Muscle of leg (tissue), 3 donors: ENCODE measurements at regions not wholly inside any gene's neighbourhood (a gene's known extent, or its start where the extent isn't known, plus 50 kb on each side); places are given as distances from the start of the nearest gene placed in this dataset.
"Not testable (repeated sequence)": the region's sequence is repeated elsewhere in the genome, so short reads cannot be mapped to it uniquely, and the experiment has no call there.

Experiments
- DNase-seq: peaks from one replicate; pipeline ENCODE4 v3.0.0; 2013
- H3K27ac ChIP-seq: one replicate; pipeline ENCODE4 v1.5.1; 2013; ENCODE audit warnings: mild to moderate bottlenecking, low read length, control low read depth
- H3K27me3 ChIP-seq: one replicate; pipeline ENCODE4 v1.6.1; 2013; ENCODE audit warnings: low read length; ENCODE audit not compliant: control insufficient read depth, insufficient read depth
- H3K36me3 ChIP-seq: one replicate; pipeline ENCODE4 v1.6.1; 2013; ENCODE audit warnings: low read length; ENCODE audit not compliant: control insufficient read depth, insufficient read depth
- H3K4me1 ChIP-seq: one replicate; pipeline ENCODE4 v1.6.1; 2013; ENCODE audit warnings: low read length; ENCODE audit not compliant: control insufficient read depth, insufficient read depth
- H3K4me3 ChIP-seq: one replicate; pipeline ENCODE4 v1.5.1; 2013; ENCODE audit warnings: low read length, control low read depth
- H3K9me3 ChIP-seq: replicated peaks from 2 replicates; pipeline ENCODE4 v1.6.1; 2013; ENCODE audit warnings: low read depth, low read length; ENCODE audit not compliant: control insufficient read depth
- WGBS: methylation state at CpG from one replicate; pipeline ENCODE4 v1.1.5; 2013; ENCODE audit warnings: missing lambda C conversion rate; ENCODE audit not compliant: insufficient coverage; 5-methylcytosine and 5-hydroxymethylcytosine counted together

DNA sequence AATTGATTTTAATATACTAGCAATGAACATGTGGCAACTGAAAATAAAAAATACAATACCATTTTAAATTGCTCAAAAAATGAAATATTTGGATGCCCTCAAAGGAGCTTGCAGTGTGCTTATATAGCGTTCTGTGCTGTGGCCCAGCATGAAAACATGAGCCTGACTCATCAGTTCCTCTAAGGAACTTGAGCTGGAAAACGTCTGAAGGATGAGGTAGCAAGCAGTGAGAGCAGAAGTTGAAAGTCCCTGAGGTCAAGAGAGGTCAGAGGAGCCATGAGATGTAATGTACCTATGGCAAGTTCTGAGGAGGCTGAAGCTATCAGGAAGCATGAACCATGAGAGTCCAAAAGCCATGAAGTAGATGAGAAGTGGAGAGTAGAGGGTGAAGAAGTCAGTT is 59.7 kb downstream of the HMGB3 start:
- Histone ChIP-seq H3K27ac (no peak overlapping the region), H3K36me3 (no peaks in the 10 kb centered on the region), H3K4me3 (no peak overlapping the region), H3K9me3 (no peaks in the 10 kb centered on the region), H3K4me1 (no peaks in the 10 kb centered on the region), H3K27me3 (peaks cover 6% of the 10 kb centered on the region)
- 53% methylated on average over 2 of the region's 2 CpGs for WGBS
- DNase-seq, result no peak

- H3K27me3 ChIP-seq, H3K27ac ChIP-seq, DNase-seq, H3K4me1 ChIP-seq, H3K36me3 ChIP-seq, H3K9me3 ChIP-seq, H3K4me3 ChIP-seq: not testable (repeated sequence)
- no CpG with 5 or more reads among the region's 3 CpGs for WGBS
Measured at GRCh38 chrX:151066373-151066772, 83.2 kb downstream of the HMGB3 start.

- Histone ChIP-seq H3K9me3 (no peaks in the 10 kb centered on the region), H3K27me3 (peaks cover 2% of the 10 kb centered on the region), H3K27ac (no peak overlapping the region), H3K4me1 (no peaks in the 10 kb centered on the region), H3K36me3 (no peaks in the 10 kb centered on the region), H3K4me3 (no peak overlapping the region)
- 87% methylated on average over 9 of the region's 12 CpGs for WGBS
- DNase-seq, result no peak
Measured at GRCh38 chrX:151073767-151074166, 90.6 kb downstream of the HMGB3 start.

DNA sequence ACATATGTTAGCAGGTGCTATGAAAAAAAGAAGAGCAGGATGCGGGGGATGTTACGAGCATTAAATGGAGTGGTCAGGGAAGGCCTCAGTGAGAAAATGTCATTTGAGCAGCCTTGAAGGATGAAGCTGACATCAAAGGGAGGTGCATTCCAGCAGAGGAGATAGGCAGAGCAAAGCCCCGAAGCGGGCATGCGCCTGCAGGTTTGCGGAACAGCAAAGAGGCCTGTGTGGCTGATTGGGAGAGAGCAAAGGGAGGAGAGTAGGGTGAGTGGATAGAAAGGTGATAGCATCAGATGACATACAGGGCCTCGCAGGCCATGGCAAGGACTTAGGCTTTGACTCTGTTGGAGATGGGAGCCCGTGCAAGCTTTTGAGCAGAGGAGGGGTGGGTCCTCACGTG is 95.4 kb upstream of the GPR50 start:
- Histone ChIP-seq H3K9me3 (no peaks in the 10 kb centered on the region), H3K4me3 (no peak overlapping the region), H3K27ac (no peak overlapping the region), H3K4me1 (peaks cover 2% of the 10 kb centered on the region), H3K36me3 (no peaks in the 10 kb centered on the region), H3K27me3 (peaks cover 35% of the 10 kb centered on the region)
- 69% methylated on average over 9 of the region's 9 CpGs for WGBS
- DNase-seq, result no peak

- WGBS, result 17% methylated on average over 29 of the region's 41 CpGs
- no peak overlapping the region for H3K27ac ChIP-seq
- H3K27me3 ChIP-seq, result peaks cover 33% of the 10 kb centered on the region
- H3K36me3 ChIP-seq, result no peaks in the 10 kb centered on the region
- peak; percentile 62 for DNase-seq
- H3K4me3 ChIP-seq, result peak overlapping the region; percentile 9
- no peaks in the 10 kb centered on the region for H3K9me3 ChIP-seq
- H3K4me1 ChIP-seq, result peaks cover 2% of the 10 kb centered on the region
Measured at GRCh38 chrX:151082077-151082948, 94.1 kb upstream of the GPR50 start.

DNA sequence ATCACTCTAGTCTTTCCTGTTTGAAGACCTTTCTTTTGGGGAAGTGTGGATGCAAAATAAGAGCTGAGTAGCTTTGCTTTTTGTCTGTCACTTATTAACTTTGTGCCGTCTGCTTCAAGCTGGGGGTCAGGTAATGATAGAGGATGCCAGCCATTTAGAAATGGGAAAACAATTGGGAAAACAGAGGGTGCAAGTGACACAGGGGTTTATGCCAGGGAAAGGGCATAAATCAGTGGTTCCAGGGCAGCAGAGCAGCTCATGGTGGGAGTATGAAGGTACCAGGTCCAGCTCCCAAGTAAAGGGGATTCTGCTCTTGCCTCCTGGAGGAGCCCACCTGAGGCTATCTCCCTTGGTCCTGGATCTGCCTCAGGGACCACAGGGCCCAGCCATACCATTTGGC is 91.9 kb upstream of the GPR50 start:
- DNase-seq, result no peak
- Histone ChIP-seq H3K4me1 (peaks cover 2% of the 10 kb centered on the region), H3K4me3 (no peak overlapping the region), H3K27ac (no peak overlapping the region), H3K36me3 (no peaks in the 10 kb centered on the region), H3K9me3 (no peaks in the 10 kb centered on the region), H3K27me3 (peaks cover 36% of the 10 kb centered on the region)
- WGBS, result 57% methylated on average over 1 of the region's 1 CpG

DNA sequence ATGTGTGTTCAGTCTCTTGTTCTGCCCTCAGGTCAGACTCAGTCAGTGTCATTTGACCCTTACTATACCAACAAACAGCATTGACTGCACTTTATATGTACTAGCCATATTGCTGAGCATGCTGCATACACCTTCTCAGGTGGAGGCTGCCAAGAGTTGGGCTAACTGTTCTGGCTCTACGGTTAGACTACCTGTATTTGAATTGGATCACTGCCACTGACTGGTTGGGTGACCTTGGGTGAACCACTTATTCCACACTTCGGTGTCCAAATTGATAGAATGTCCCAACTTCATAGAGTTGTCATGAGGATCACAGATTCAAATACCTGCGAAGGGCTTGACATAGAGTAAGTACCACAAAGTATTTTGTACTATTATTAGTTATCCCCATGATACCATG is 91.2 kb upstream of the GPR50 start:
- whole genome bisulfite sequencing, result 50% methylated on average over 1 of the region's 3 CpGs
- Histone ChIP-seq H3K36me3 (no peaks in the 10 kb centered on the region), H3K9me3 (no peaks in the 10 kb centered on the region), H3K4me3 (no peak overlapping the region), H3K27ac (no peak overlapping the region), H3K4me1 (peaks cover 2% of the 10 kb centered on the region), H3K27me3 (peaks cover 37% of the 10 kb centered on the region)
- DNase-seq, result no peak

GRCh38 chrX:151088221-151088620 is 88.2 kb upstream of the GPR50 start:
- 43% methylated on average over 3 of the region's 3 CpGs for WGBS

DNA sequence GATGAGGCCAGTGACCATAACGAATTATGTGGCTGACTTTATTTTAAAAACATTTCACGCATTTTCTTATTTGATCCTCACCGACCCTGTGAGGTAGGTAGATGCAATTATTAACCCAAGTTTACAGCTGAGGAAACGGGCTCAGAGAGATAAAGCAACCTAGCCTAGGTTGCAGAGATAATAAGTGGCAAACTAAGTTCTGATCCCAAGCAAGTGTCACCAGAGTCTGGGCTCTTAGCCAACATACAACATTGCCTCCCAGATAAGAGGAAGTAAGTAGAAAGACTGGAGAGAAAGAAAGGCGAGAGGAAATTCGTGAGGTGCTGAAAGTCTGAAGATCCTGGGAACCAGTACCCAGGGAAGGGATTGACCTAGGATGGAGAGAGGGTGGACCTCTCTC is 77.4 kb upstream of the GPR50 start:
- H3K4me1 ChIP-seq, result no peaks in the 10 kb centered on the region
- H3K27me3 ChIP-seq, result peaks cover 5% of the 10 kb centered on the region
- H3K36me3 ChIP-seq, result no peaks in the 10 kb centered on the region
- H3K27ac ChIP-seq, result no peak overlapping the region
- no peaks in the 10 kb centered on the region for H3K9me3 ChIP-seq
- H3K4me3 ChIP-seq, result no peak overlapping the region
- 60% methylated on average over 2 of the region's 6 CpGs for WGBS
- DNase-seq, result no peak

More at GRCh38 chrX:151088221-151088620, 88.2 kb upstream of the GPR50 start:
- peaks cover 17% of the 10 kb centered on the region for H3K27me3 ChIP-seq
- no peak overlapping the region for H3K4me3 ChIP-seq
- H3K27ac ChIP-seq, result no peak overlapping the region
- H3K36me3 ChIP-seq, result no peaks in the 10 kb centered on the region
- H3K4me1 ChIP-seq, result no peaks in the 10 kb centered on the region
- H3K9me3 ChIP-seq, result no peaks in the 10 kb centered on the region
- no peak for DNase-seq

DNA sequence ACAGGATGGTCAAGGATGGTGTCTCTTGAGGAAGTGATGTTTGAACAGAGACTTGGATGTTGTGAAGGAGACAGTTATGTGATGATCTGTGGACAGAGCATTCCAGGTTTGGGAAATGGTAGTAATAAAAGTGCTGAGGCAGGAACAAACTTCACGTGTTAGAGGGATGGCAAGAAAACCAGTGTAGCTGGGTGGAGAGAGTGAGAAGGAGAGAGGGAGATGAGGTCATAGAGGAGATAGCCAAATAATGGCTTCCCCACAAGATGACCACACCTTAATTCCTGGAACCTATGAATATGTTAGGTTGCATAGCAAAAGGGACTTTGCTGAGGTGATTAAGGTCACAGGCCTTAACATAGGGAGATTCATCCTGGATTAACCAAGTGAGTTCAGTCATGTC is 75.6 kb upstream of the GPR50 start:
- H3K4me1 ChIP-seq, result no peaks in the 10 kb centered on the region
- WGBS, result 40% methylated on average over 1 of the region's 1 CpG
- no peaks in the 10 kb centered on the region for H3K36me3 ChIP-seq
- no peak overlapping the region for H3K27ac ChIP-seq
- no peak for DNase-seq
- no peak overlapping the region for H3K4me3 ChIP-seq
- H3K9me3 ChIP-seq, result no peaks in the 10 kb centered on the region
- H3K27me3 ChIP-seq, result peaks cover 5% of the 10 kb centered on the region
